ENCODE measurements at regions not wholly inside any gene's neighbourhood (a gene's known extent, or its start where the extent isn't known, plus 50 kb on each side); places are given as distances from the start of the nearest gene placed in this dataset.

- Mint-ChIP-seq H3K36me3 (no peaks in the 10 kb centered on the region), H3K27me3 (peaks cover 8% of the 10 kb centered on the region), H3K4me3 (no peak overlapping the region), H3K9me3 (no peaks in the 10 kb centered on the region), H3K4me1 (ENCODE audit: unreplicated experiment) (peaks cover 6% of the 10 kb centered on the region), H3K27ac (no peak overlapping the region)
- DNase-seq (ENCODE audit: extremely low spot score, unreplicated experiment), result no peak
- no peak for TF ChIP-seq CTCF (conservative IDR thresholded peaks at IDR 0.05)
Measured at GRCh38 chr20:1831606-1832005, 63.6 kb upstream of the SIRPA start.

GRCh38 chr20:1831096-1831495 lies 64.1 kb upstream of the SIRPA start:
- peaks cover 3% of the 10 kb centered on the region for H3K27me3 Mint-ChIP-seq
- H3K4me1 Mint-ChIP-seq (ENCODE audit: unreplicated experiment), result peaks cover 6% of the 10 kb centered on the region
- H3K27ac Mint-ChIP-seq, result no peak overlapping the region
- no peak for TF ChIP-seq CTCF (conservative IDR thresholded peaks at IDR 0.05)
- no peaks in the 10 kb centered on the region for H3K9me3 Mint-ChIP-seq
- no peak for DNase-seq (ENCODE audit: extremely low spot score, unreplicated experiment)
- H3K4me3 Mint-ChIP-seq, result no peak overlapping the region
- no peaks in the 10 kb centered on the region for H3K36me3 Mint-ChIP-seq

- no peak for TF ChIP-seq CTCF (conservative IDR thresholded peaks at IDR 0.05)
- no peaks in the 10 kb centered on the region for H3K9me3 Mint-ChIP-seq
- no peak for DNase-seq (ENCODE audit: extremely low spot score, unreplicated experiment)
- no peak overlapping the region for H3K27ac Mint-ChIP-seq
- no peaks in the 10 kb centered on the region for H3K36me3 Mint-ChIP-seq
- peaks cover 6% of the 10 kb centered on the region for H3K4me1 Mint-ChIP-seq (ENCODE audit: unreplicated experiment)
- H3K4me3 Mint-ChIP-seq, result no peak overlapping the region
- peaks cover under 1% of the 10 kb centered on the region for H3K27me3 Mint-ChIP-seq
Measured at GRCh38 chr20:1830240-1830639, 65.0 kb upstream of the SIRPA start.

GRCh38 chr20:1829531-1829930 lies 65.7 kb upstream of the SIRPA start:
- Mint-ChIP-seq H3K27ac (no peak overlapping the region), H3K36me3 (no peaks in the 10 kb centered on the region), H3K9me3 (no peaks in the 10 kb centered on the region), H3K4me3 (no peak overlapping the region), H3K27me3 (no peaks in the 10 kb centered on the region), H3K4me1 (ENCODE audit: unreplicated experiment) (peaks cover 6% of the 10 kb centered on the region)
- DNase-seq (ENCODE audit: extremely low spot score, unreplicated experiment), result no peak
- TF ChIP-seq CTCF (conservative IDR thresholded peaks at IDR 0.05), result no peak

GRCh38 chr20:1828786-1829131 lies 66.4 kb upstream of the SIRPA start:
- no peak for TF ChIP-seq CTCF (conservative IDR thresholded peaks at IDR 0.05)
- no peak for DNase-seq (ENCODE audit: extremely low spot score, unreplicated experiment)
- peaks cover 6% of the 10 kb centered on the region for H3K4me1 Mint-ChIP-seq (ENCODE audit: unreplicated experiment)
- H3K9me3 Mint-ChIP-seq, result peaks cover 2% of the 10 kb centered on the region
- H3K4me3 Mint-ChIP-seq, result no peak overlapping the region
- no peaks in the 10 kb centered on the region for H3K36me3 Mint-ChIP-seq
- H3K27ac Mint-ChIP-seq, result peak overlapping the region; percentile 71
- no peaks in the 10 kb centered on the region for H3K27me3 Mint-ChIP-seq

Data from type B pancreatic cell (in vitro differentiated cells).